Keratinocyte (primary cell): ENCODE measurements at regions not wholly inside any gene's neighbourhood (a gene's known extent, or its start where the extent isn't known, plus 50 kb on each side); places are given as distances from the start of the nearest gene placed in this dataset.

Experiments used
- CTCF ChIP-seq, 3 experiments: IDR thresholded peaks in 1 of 3; conservative IDR thresholded peaks in 1 of 3; optimal IDR thresholded peaks in 1 of 3; 2 replicates in 2 of 3; 3 replicates in 1 of 3; pipeline versions ENCODE3 to v1.5.1; 2011; ENCODE audit warnings: low read length in 3 of 3, mild to moderate bottlenecking in 3 of 3, moderate library complexity in 2 of 3, control low read depth in 1 of 3, inconsistent platforms in 1 of 3; ENCODE audit not compliant: insufficient read depth in 2 of 3; ENCODE audit errors: extremely low read depth in 1 of 3
- EZH2 ChIP-seq: IDR thresholded peaks from one replicate; pipeline ENCODE4 v1.6.1; 2012; ENCODE audit warnings: inconsistent platforms, mild to moderate bottlenecking, low read length, moderate library complexity

- TF ChIP-seq CTCF (optimal IDR thresholded peaks at IDR 0.05 in 1 of 3, IDR thresholded peaks at IDR 0.05 in 1 of 3, conservative IDR thresholded peaks at IDR 0.05 in 1 of 3; ENCODE audit: extremely low read depth in 1 of 3, insufficient read depth in 2 of 3, low read length in 3 of 3) (peak in 2 of 3 experiments; percentile 14 to 37), EZH2 (no peak)
Measured at GRCh38 chr6:118735320-118735719, 83.9 kb upstream of the CEP85L start.
